ENCODE measurements at regions not wholly inside any gene's neighbourhood (a gene's known extent, or its start where the extent isn't known, plus 50 kb on each side); places are given as distances from the start of the nearest gene placed in this dataset.

GRCh38 chr2:174666312-174666711 is 68.7 kb upstream of the WIPF1 start:
- TF ChIP-seq CTCF (IDR thresholded peaks at IDR 0.05) (no peak), POLR2A (IDR thresholded peaks at IDR 0.05) (no peak)

All from prostate gland (tissue), 2 donors.